ENCODE measurements at regions not wholly inside any gene's neighbourhood (a gene's known extent, or its start where the extent isn't known, plus 50 kb on each side); places are given as distances from the start of the nearest gene placed in this dataset.

DNA sequence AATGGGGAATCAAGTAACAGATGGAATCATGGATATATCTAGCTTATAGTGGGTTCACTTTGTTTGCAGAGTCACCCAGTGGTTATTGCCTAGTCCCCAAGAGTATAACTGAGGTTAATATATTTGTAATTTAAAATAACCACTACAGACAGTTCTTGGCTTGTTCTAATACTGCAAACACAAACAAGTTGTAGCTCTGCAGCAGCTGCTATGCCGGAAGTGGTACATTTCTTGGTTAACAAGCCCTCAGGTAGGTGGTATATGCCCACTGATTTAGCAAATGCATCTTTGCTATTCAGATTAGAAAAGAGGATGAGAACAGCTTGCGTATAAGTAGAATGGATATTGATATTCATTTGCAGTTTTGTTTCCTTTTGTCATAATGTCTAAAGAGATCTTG, 984.2 kb downstream of the SQOR start:
- TF ChIP-seq ZNF580 (CRISPR knock-in tag; IDR thresholded peaks at IDR 0.05; ENCODE audit: borderline replicate concordance, low read depth) (no peak), MED1 (CRISPR knock-in tag; IDR thresholded peaks at IDR 0.05) (no peak), SOX5 (CRISPR knock-in tag; IDR thresholded peaks at IDR 0.05; ENCODE audit: borderline replicate concordance) (no peak), SRY (CRISPR knock-in tag; IDR thresholded peaks at IDR 0.05) (no peak), HOXA7 (CRISPR knock-in tag; IDR thresholded peaks at IDR 0.05) (no peak), ZNF883 (CRISPR knock-in tag; IDR thresholded peaks at IDR 0.05; ENCODE audit: not compliant biosample characterization) (no peak), ZNF552 (CRISPR knock-in tag; IDR thresholded peaks at IDR 0.05; ENCODE audit: borderline replicate concordance) (no peak), GABPA (IDR thresholded peaks at IDR 0.05; ENCODE audit: low read depth, low read length) (no peak), GABPA (CRISPR knock-in tag; IDR thresholded peaks at IDR 0.05; ENCODE audit: low read depth) (no peak), ZNF329 (CRISPR knock-in tag; IDR thresholded peaks at IDR 0.05; ENCODE audit: low read depth) (no peak), TBL1XR1 (IDR thresholded peaks at IDR 0.05; ENCODE audit: borderline replicate concordance, low read length, partially characterized antibody) (no peak), MEIS1 (CRISPR knock-in tag; IDR thresholded peaks at IDR 0.05; ENCODE audit: borderline replicate concordance) (no peak), NCOA1 (CRISPR knock-in tag; IDR thresholded peaks at IDR 0.05) (no peak), ZNF136 (CRISPR knock-in tag; IDR thresholded peaks at IDR 0.05; ENCODE audit: low read depth) (no peak), FOXJ3 (CRISPR knock-in tag; IDR thresholded peaks at IDR 0.05; ENCODE audit: borderline replicate concordance) (no peak), ZNF724P (CRISPR knock-in tag; IDR thresholded peaks at IDR 0.05; ENCODE audit: borderline replicate concordance) (no peak), NCOA2 (CRISPR knock-in tag; IDR thresholded peaks at IDR 0.05) (no peak), KLF15 (CRISPR knock-in tag; IDR thresholded peaks at IDR 0.05; ENCODE audit: borderline replicate concordance) (no peak)
- Histone ChIP-seq H3K79me2 (ENCODE audit: insufficient read depth, low read length) (no peaks in the 10 kb centered on the region), H3K27ac (ENCODE audit: extremely low read length, insufficient read depth, low read length) (no peak overlapping the region), H3K4me3 (replicated peaks in 1 of 3; ENCODE audit: insufficient read depth in 1 of 3, low read depth in 2 of 3, low read length in 3 of 3) (no peak overlapping the region), H3K9me3 (ENCODE audit: low read length) (peaks cover 85% of the 10 kb centered on the region), H3K36me3 (replicated peaks in 1 of 2; ENCODE audit: control insufficient read depth in 1 of 2, insufficient read depth in 2 of 2, low read length in 2 of 2) (no peaks in the 10 kb centered on the region), H3K4me2 (ENCODE audit: low read depth, low read length) (no peak overlapping the region), H2AFZ (ENCODE audit: low read length) (no peak overlapping the region), H4K20me1 (ENCODE audit: insufficient read depth, low read length) (no peaks in the 10 kb centered on the region), H3K4me1 (ENCODE audit: insufficient read depth, low read length) (no peaks in the 10 kb centered on the region), H3K9ac (ENCODE audit: insufficient read depth, low read depth, low read length) (no peak overlapping the region), H3K27me3 (ENCODE audit: control insufficient read depth in 1 of 2, insufficient read depth in 2 of 2, low read length in 2 of 2) (no peaks in the 10 kb centered on the region)
- ATAC-seq = no peak
- in situ Hi-C loops (cut with HindIII; ENCODE audit: extremely low pct_ligation_motif_present, low pct_unique_long_range_greater_than_20kb) = no loop called here
- CTCF ChIA-PET (ENCODE audit: low intra/inter-chr PET ratio, low total read pairs) = no interaction called here
- no peak for DNase-seq (ENCODE audit: low spot score)
- FAIRE-seq = no peak
- 24% methylated on average over 2 of the region's 2 CpGs for WGBS (ENCODE audit: low lambda C conversion rate)
- BruUV-seq (replicated peaks) = no TSS peak
- intact Hi-C loops (cut with micrococcal nuclease; ENCODE audit: unreplicated experiment) = no loop called here
- POLR2A ChIA-PET = no interaction called here
